ENCODE measurements at regions not wholly inside any gene's neighbourhood (a gene's known extent, or its start where the extent isn't known, plus 50 kb on each side); places are given as distances from the start of the nearest gene placed in this dataset.

GRCh38 chr16:86211800-86212199 is 298.5 kb upstream of the FOXF1 start:
- TF ChIP-seq EZH2 (IDR thresholded peaks at IDR 0.05; ENCODE audit: low read depth): no peak
- TF ChIP-seq CTCF (conservative IDR thresholded peaks at IDR 0.05): no peak

Measured in PC-9 (cell line).